Cardiac muscle cell (in vitro differentiated cells and primary cell): ENCODE measurements at regions not wholly inside any gene's neighbourhood (a gene's known extent, or its start where the extent isn't known, plus 50 kb on each side); places are given as distances from the start of the nearest gene placed in this dataset.
A peak's percentile ranks its signal among the peaks of the same experiment; 100 is the strongest.

ENCODE experiments used
- DNase-seq, 2 donors: peaks; one replicate each; pipeline versions ENCODE4 v3.0.0 to v3.0.0-alpha.2; 2010 to 2017; ENCODE audit warnings: low read depth in 1 of 2, low spot score in 1 of 2
- H3K27ac ChIP-seq: fragments of 200-600 bp; sonication (generic); 2 replicates; pipeline ENCODE4 v1.5.1; 2016
- H3K27me3 ChIP-seq: fragments of 200-600 bp; sonication (generic); 2 replicates; pipeline ENCODE4 v1.6.0; 2016; ENCODE audit warnings: control low read depth
- H3K36me3 ChIP-seq: fragments of 200-600 bp; sonication (generic); 2 replicates; pipeline ENCODE4 v1.5.1; 2016; ENCODE audit warnings: control low read depth
- H3K4me1 ChIP-seq: fragments of 200-600 bp; sonication (generic); 2 replicates; pipeline ENCODE4 v1.8.1; 2017; ENCODE audit warnings: low read depth, mild to moderate bottlenecking, mixed run types
- H3K4me3 ChIP-seq: fragments of 200-600 bp; sonication (generic); 2 replicates; pipeline ENCODE4 v1.5.1; 2016; ENCODE audit warnings: mild to moderate bottlenecking
- H3K9me3 ChIP-seq: fragments of 200-600 bp; sonication (generic); 2 replicates; pipeline ENCODE4 v1.5.1; 2017; ENCODE audit warnings: low read depth, mild to moderate bottlenecking, control low read depth
- TF ChIP-seq, protein P1 (sequence below): IDR thresholded peaks from 2 replicates; pipeline ENCODE4 v1.5.1; 2012; ENCODE audit warnings: low read depth, mild to moderate bottlenecking, low read length

DNA sequence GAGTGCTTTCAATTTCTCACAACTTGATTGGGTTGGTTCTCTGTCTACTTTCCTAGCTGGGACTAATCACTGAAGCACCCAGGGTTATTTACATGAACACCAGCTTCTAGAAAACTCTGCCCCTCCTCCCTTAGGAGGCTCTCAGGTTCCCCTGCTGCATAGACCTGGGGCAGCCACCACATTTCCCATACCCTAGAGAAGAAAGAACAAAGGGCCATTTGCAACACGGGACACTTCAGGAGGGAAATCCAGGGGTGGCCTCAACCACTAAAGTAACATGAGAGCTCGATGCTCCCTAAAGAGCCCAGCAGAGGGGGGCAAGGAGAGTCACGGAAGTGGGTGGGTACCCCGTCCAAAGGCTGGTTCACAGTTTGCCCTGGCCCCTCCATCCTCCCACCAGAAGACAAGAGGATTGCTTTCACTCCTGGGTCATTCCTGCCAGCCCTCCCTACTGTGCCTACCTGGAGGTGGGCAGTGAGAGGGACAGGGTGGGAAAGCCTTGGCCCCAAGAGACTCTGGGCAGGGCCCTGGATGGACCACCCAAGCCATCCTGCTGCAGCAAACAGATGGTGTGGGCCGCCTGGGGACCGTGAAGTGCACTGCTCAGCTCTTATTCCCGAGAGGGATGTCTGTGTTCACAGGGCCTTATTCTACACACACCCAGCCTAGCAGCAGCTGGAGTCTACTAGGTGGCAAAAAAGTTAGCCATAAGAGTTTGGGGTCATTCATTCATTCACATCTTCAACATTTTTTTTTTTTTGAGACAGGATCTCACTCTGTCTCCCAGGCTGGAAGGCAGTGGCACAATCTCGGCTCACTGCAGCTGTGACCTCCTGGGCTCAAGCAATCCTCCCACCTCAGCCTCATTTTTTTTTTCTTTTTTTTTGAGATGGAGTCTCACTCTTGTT is 392.1 kb downstream of the SOX9 start:
- H3K4me1 ChIP-seq, result peaks cover 18% of the 10 kb centered on the region
- TF ChIP-seq, protein P1, sequence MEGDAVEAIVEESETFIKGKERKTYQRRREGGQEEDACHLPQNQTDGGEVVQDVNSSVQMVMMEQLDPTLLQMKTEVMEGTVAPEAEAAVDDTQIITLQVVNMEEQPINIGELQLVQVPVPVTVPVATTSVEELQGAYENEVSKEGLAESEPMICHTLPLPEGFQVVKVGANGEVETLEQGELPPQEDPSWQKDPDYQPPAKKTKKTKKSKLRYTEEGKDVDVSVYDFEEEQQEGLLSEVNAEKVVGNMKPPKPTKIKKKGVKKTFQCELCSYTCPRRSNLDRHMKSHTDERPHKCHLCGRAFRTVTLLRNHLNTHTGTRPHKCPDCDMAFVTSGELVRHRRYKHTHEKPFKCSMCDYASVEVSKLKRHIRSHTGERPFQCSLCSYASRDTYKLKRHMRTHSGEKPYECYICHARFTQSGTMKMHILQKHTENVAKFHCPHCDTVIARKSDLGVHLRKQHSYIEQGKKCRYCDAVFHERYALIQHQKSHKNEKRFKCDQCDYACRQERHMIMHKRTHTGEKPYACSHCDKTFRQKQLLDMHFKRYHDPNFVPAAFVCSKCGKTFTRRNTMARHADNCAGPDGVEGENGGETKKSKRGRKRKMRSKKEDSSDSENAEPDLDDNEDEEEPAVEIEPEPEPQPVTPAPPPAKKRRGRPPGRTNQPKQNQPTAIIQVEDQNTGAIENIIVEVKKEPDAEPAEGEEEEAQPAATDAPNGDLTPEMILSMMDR, result no peak
- no peaks in the 10 kb centered on the region for H3K27me3 ChIP-seq
- H3K9me3 ChIP-seq, result no peaks in the 10 kb centered on the region
- no peak for DNase-seq
- H3K4me3 ChIP-seq, result no peak overlapping the region
- H3K36me3 ChIP-seq, result no peaks in the 10 kb centered on the region
- H3K27ac ChIP-seq, result no peak overlapping the region

DNA sequence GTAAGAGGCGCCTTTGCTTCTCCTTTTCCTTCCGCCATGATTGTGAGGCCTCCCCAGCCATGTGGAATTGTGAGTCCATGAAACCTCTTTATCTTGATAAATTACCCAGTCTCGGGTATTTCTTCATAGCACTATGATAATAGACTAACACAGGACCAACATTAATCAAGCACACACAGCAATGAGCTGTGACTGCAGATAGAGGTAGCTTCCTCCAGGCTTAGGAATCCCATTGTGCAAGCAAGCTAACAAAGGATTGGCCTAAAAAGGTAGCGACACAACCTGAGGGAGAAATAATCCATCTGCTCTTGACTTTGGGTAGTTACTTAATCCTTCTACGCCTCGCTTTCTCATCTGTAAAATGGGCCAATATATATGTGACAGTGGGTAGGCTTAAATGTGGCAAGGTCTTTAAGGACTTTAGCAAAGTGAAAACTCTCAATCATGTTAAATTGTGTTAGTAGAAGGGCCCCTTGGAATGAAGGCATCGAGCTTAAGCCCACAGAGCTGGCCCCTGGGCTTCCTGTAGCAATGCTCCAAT is 393.6 kb downstream of the SOX9 start:
- H3K27ac ChIP-seq, result no peak overlapping the region
- no peaks in the 10 kb centered on the region for H3K36me3 ChIP-seq
- TF ChIP-seq, protein P1, result no peak
- peak in 1 of 2 donors; percentile 43 for DNase-seq
- no peaks in the 10 kb centered on the region for H3K9me3 ChIP-seq
- H3K4me3 ChIP-seq, result no peak overlapping the region
- H3K27me3 ChIP-seq, result no peaks in the 10 kb centered on the region
- peaks cover 22% of the 10 kb centered on the region for H3K4me1 ChIP-seq

DNA sequence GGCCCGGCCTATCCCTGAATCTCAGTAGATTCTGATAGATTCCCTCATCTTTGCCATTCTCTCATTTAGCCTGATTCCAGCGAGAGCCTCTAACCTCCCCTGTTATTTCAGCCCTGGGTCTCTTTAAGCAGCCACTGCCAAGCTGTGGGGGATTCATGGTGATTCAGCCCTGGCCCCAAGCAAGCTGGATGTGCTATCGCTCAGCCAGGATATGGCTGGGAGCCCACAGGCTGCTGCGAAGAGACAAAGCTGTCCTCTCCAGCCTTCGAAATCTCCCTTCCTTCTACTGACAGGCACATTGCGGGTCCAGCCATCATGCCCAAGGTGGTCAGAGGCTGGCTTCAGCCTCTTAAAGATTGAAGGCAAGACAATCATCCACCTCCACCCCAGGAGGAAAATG is 394.1 kb downstream of the SOX9 start:
- DNase-seq, result peak in 1 of 2 donors; percentile 91
- no peak overlapping the region for H3K4me3 ChIP-seq
- H3K36me3 ChIP-seq, result no peaks in the 10 kb centered on the region
- TF ChIP-seq, protein P1, result no peak
- H3K27me3 ChIP-seq, result no peaks in the 10 kb centered on the region
- no peak overlapping the region for H3K27ac ChIP-seq
- H3K9me3 ChIP-seq, result no peaks in the 10 kb centered on the region
- H3K4me1 ChIP-seq, result peaks cover 22% of the 10 kb centered on the region

DNA sequence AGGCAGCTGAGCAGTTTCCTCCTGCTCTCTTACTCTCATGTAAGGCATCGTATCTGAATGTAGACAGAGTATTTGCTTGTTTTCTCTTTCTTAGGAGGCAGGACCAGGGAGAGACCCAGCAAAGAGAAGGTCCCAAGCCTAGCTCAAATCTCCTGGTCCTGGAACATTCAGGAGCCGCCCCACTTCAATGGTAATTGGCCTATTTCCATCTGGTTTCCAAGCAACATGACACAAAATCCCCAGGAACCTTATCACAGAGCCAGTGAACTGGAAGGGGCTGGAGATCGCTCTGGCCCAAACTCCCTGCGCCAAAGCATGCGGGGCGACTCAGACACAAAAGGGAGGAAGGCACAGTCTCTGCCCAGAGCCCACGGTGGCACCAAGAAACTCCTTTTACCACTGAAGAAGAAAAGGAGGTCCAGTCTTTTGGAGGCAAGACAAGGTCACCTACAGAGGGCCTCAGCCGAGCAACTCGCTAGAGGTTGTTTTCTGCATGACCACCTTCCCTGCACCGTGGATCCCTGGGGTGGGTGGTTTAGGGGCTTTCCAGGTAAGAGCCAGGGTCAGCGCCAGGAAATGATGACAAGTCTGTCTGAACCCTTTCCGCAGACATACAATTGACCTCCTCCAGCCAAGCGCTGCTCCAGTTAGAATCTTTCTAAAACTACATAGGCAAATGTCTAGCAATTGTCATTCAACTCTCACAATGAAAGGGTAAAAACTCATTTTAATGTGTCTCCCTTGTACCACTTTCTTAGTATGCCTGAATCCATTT is 394.7 kb downstream of the SOX9 start:
- TF ChIP-seq, protein P1, result peak; percentile 17
- H3K27ac ChIP-seq, result no peak overlapping the region
- no peak overlapping the region for H3K4me3 ChIP-seq
- peaks cover 22% of the 10 kb centered on the region for H3K4me1 ChIP-seq
- H3K9me3 ChIP-seq, result no peaks in the 10 kb centered on the region
- H3K27me3 ChIP-seq, result no peaks in the 10 kb centered on the region
- no peaks in the 10 kb centered on the region for H3K36me3 ChIP-seq
- peak in 1 of 2 donors; percentile 81 for DNase-seq

DNA sequence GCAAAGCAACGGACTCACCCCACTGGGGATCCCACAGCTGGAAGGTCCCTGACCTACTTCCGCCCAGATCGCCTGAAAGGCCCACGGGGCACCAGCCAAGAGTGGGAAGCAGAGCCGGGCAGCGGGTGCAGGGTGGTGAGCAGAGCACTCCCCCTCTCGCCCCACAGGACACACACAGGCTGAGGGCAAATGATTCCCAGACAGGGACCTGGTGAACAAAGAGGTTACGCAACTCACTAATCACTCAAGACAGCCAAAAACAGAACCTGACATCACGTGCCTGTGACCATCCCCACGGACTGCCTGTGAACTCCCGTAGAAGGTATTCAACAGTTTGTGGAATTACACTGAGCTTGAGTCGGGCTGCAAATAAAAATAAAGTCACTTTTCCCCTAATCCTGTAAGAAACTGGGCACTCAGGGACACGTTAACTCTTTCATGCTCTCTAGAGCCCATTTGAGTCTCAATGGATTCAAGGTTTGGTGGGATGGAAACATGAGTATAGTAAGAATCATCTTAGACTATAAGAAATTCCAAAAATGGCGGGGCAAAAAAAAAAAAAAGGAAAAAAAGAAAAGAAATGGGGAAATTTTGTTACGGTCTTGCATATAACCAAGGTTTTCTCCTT is 396.1 kb downstream of the SOX9 start:
- Histone ChIP-seq H3K36me3 (no peaks in the 10 kb centered on the region), H3K27me3 (no peaks in the 10 kb centered on the region), H3K9me3 (no peaks in the 10 kb centered on the region), H3K4me3 (no peak overlapping the region), H3K27ac (no peak overlapping the region), H3K4me1 (peaks cover 22% of the 10 kb centered on the region)
- peak in 1 of 2 donors; percentile 55 for DNase-seq
- TF ChIP-seq, protein P1, result no peak
